ENCODE measurements at regions not wholly inside any gene's neighbourhood (a gene's known extent, or its start where the extent isn't known, plus 50 kb on each side); places are given as distances from the start of the nearest gene placed in this dataset.

GRCh38 chr13:103973740-103974139 is 907.5 kb upstream of the SLC10A2 start:
- Histone ChIP-seq H3K27ac (no peak overlapping the region), H3K9me3 (no peaks in the 10 kb centered on the region), H3K4me1 (no peaks in the 10 kb centered on the region), H3K27me3 (no peaks in the 10 kb centered on the region), H3K4me3 (no peak overlapping the region), H3K36me3 (no peaks in the 10 kb centered on the region)
- no peak for TF ChIP-seq CTCF (IDR thresholded peaks at IDR 0.05)
- intact Hi-C loops (cut with DNase I; ENCODE audit: low total_unique reads): no loop called here
- DNase-seq: no peak

GRCh38 chr13:103969520-103970050 is 903.4 kb upstream of the SLC10A2 start:
- H3K27ac ChIP-seq: no peak overlapping the region
- no peaks in the 10 kb centered on the region for H3K9me3 ChIP-seq
- intact Hi-C loops (cut with DNase I; ENCODE audit: low total_unique reads): no loop called here
- H3K36me3 ChIP-seq: no peaks in the 10 kb centered on the region
- no peaks in the 10 kb centered on the region for H3K4me1 ChIP-seq
- H3K27me3 ChIP-seq: no peaks in the 10 kb centered on the region
- TF ChIP-seq CTCF (IDR thresholded peaks at IDR 0.05): no peak
- no peak overlapping the region for H3K4me3 ChIP-seq
- DNase-seq: no peak

- H3K4me3 ChIP-seq: no peak overlapping the region
- DNase-seq: no peak
- no peak for TF ChIP-seq CTCF (IDR thresholded peaks at IDR 0.05)
- no peaks in the 10 kb centered on the region for H3K9me3 ChIP-seq
- no peaks in the 10 kb centered on the region for H3K36me3 ChIP-seq
- no peak overlapping the region for H3K27ac ChIP-seq
- H3K4me1 ChIP-seq: no peaks in the 10 kb centered on the region
- intact Hi-C loops (cut with DNase I; ENCODE audit: low total_unique reads): no loop called here
- no peaks in the 10 kb centered on the region for H3K27me3 ChIP-seq
Measured at GRCh38 chr13:103965506-103966243, 899.5 kb upstream of the SLC10A2 start.

GRCh38 chr13:103961784-103962183 is 895.6 kb upstream of the SLC10A2 start:
- no peak for TF ChIP-seq CTCF (IDR thresholded peaks at IDR 0.05)

GRCh38 chr13:103961129-103961528 is 894.9 kb upstream of the SLC10A2 start:
- TF ChIP-seq CTCF (IDR thresholded peaks at IDR 0.05): no peak
- Histone ChIP-seq H3K36me3 (no peaks in the 10 kb centered on the region), H3K4me1 (no peaks in the 10 kb centered on the region), H3K4me3 (no peak overlapping the region), H3K27me3 (no peaks in the 10 kb centered on the region), H3K9me3 (no peaks in the 10 kb centered on the region), H3K27ac (no peak overlapping the region)
- intact Hi-C loops (cut with DNase I; ENCODE audit: low total_unique reads): no loop called here
- no peak for DNase-seq

More at GRCh38 chr13:103961784-103962183, 895.6 kb upstream of the SLC10A2 start:
- H3K9me3 ChIP-seq: no peaks in the 10 kb centered on the region
- no peak for DNase-seq
- H3K27me3 ChIP-seq: no peaks in the 10 kb centered on the region
- H3K4me1 ChIP-seq: no peaks in the 10 kb centered on the region
- no peak overlapping the region for H3K4me3 ChIP-seq
- intact Hi-C loops (cut with DNase I; ENCODE audit: low total_unique reads): no loop called here
- no peaks in the 10 kb centered on the region for H3K36me3 ChIP-seq
- H3K27ac ChIP-seq: no peak overlapping the region
